ENCODE measurements at regions not wholly inside any gene's neighbourhood (a gene's known extent, or its start where the extent isn't known, plus 50 kb on each side); places are given as distances from the start of the nearest gene placed in this dataset.

- TF ChIP-seq, protein P1, sequence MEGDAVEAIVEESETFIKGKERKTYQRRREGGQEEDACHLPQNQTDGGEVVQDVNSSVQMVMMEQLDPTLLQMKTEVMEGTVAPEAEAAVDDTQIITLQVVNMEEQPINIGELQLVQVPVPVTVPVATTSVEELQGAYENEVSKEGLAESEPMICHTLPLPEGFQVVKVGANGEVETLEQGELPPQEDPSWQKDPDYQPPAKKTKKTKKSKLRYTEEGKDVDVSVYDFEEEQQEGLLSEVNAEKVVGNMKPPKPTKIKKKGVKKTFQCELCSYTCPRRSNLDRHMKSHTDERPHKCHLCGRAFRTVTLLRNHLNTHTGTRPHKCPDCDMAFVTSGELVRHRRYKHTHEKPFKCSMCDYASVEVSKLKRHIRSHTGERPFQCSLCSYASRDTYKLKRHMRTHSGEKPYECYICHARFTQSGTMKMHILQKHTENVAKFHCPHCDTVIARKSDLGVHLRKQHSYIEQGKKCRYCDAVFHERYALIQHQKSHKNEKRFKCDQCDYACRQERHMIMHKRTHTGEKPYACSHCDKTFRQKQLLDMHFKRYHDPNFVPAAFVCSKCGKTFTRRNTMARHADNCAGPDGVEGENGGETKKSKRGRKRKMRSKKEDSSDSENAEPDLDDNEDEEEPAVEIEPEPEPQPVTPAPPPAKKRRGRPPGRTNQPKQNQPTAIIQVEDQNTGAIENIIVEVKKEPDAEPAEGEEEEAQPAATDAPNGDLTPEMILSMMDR (conservative IDR thresholded peaks at IDR 0.05; ENCODE audit: low read length), result no peak
- no peak for TF ChIP-seq EZH2phosphoT487 (IDR thresholded peaks at IDR 0.05; ENCODE audit: borderline replicate concordance)
These were observed 50.9 kb upstream of the ANTXRL start for GRCh38 chr10:46235705-46236545.
